Kidney glomerular epithelial cell (primary cell): ENCODE measurements at regions not wholly inside any gene's neighbourhood (a gene's known extent, or its start where the extent isn't known, plus 50 kb on each side); places are given as distances from the start of the nearest gene placed in this dataset.
"Not testable (repeated sequence)": the region's sequence is repeated elsewhere in the genome, so short reads cannot be mapped to it uniquely, and the experiment has no call there.

Source experiments
- DNase-seq: peaks from one replicate; lab custom pipeline; 2025; lab: John Stamatoyannopoulos, UW

DNA sequence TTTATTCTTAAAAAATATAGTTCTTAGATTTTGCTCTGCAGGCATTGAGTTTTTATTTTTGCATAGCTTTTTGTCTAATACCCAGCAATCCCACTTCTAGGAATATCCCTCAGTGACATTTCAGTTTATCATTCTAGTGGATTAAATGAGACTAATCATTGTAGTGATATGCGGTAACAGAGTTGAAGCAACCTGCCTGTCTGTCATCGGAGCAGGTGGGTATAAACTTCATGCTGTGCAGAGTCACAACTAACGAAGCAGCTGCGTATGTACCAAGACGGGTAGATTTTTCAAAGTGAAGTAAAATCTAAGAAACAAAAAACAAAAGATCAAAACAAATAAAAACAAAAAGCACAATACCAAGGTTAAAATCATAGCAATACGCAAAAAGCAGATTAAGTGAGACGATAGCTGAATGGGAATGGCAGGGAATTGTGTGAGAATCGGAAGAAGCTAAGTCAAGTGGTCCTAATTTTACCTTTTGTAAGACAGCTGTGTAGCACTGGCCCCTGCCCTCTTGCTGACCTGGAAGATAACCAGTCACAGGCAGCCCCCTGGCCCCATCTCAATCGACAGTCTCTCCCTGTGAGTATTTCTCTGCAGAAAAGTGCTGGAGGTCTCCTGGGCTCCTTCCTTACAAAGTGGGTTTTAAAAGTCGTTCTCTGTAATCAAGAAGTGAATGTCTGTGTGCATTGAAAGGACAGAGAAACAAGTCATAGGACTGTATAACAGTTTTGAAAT, 169.2 kb downstream of the OR2B2 start:
- DNase-seq = no peak

DNA sequence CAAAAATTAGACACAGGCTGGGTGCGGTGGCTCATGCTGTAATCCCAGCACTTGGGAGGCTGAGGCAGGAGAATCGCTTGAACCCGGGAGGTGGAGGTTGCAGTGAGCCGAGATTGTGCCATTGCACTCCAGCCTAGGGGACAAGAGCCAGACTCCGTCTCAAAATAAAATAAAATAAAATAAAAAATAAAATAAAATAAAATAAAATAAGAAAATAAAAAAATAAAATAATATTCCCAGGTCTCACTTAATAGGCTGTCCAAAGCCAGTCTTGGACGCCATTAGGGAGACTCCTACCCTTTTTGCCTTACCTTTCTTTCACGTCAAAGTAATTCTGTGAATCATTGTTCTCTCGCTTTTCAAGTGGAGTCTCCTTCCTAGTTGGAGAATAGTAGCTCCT, 172.3 kb downstream of the OR2B2 start:
- DNase-seq = not testable (repeated sequence)

DNA sequence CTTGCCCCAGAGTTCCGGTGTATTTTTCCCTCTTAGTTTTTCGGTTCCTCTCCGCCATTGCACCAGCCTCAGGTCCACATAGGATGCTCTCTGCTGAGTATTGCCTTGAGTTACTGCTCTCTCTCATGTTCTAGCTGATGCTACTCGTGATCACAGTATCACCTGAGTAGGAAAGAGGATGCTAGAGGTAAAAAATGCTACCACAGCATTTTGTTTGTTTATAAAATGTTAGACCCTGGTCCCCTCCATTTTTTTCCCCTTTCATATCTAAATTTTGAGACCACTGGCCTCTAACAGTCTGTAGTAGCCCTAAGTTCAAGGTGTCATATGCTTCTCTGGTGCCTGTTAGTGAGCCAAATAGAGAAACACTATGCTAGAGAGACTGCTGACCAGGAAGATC, 175.5 kb downstream of the OR2B2 start:
- no peak for DNase-seq

DNA sequence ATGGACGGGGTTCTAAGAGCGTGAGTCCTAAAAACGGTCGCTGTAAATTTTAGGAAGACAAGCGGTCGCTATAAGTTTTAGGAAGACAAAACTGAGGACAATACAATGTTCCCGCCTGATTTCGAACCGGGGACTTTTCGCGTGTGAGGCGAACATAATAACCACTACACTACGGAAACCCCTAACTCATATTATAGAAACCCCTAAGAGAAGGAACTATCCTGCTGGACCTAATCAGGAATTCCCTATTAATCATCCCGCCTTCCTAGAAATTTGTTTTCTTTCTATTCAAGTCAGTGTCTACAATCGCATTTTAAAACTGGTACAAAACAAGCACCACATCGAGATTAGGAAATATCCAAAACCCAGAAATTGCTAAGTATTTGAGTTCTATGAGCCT, 183.8 kb downstream of the OR2B2 start:
- DNase-seq = no peak

DNA sequence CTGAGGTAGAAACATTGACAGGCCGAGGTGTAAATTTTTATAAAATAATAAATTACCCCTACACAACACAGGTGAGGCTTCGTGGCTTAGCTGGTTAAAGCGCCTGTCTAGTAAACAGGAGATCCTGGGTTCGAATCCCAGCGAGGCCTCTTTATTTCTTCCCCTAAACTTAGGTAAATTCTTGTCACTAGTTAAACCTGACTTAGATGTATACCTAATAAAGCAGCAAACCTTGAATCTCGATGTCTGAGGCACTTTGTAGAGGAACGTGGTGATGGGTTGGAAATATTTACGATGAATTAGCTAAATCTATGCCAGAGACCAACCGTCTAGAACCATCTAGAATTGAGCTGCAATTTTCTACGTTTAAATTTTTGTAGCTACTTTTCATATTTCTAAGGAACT, 185.6 kb downstream of the OR2B2 start:
- DNase-seq = peak; percentile 41

DNA sequence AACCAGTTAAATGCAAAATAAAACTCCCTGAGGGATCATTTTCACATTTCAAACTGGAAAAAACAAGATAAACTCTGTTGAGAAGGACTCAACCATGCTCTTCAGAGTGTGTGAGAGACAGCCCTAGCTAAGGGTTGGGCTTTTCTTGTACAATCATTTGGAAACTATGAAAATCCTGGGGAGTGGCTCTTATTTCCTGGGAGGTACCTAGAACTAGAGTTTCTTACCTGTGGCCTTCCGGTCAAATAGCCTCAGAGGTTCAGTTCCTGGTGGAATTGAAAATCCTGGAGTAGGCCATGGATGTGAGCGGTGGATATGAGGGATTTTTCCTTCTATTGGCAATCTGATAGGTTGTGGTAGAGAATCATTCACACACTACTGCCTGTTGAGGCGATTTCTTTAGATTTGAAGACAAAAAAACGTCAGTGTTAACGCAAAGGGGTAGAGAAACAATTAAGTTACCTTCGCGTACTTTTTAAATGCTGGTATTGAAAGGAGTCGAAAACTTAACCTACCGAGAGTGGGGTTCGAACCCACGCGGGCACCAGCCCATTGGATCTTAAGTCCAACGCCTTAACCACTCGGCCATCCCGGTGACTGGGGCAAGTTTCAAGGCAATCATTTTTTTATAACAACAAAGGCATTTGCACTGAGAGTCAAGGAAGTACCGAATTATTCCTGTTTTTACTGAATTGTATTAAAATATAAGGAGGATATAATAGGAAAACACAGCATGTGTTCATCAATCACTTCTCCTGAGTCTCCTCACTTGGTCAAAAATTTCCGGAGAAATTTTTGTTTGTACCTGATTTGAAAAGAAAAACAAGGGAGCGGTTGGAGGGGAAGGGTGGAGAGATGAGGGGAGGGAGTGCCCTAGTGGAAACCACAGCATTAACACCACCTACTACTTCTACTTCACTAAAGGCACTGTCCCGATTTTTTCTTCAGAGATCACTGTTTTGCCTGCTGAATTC, 191.3 kb downstream of the OR2B2 start:
- peak; percentile 16 for DNase-seq

DNA sequence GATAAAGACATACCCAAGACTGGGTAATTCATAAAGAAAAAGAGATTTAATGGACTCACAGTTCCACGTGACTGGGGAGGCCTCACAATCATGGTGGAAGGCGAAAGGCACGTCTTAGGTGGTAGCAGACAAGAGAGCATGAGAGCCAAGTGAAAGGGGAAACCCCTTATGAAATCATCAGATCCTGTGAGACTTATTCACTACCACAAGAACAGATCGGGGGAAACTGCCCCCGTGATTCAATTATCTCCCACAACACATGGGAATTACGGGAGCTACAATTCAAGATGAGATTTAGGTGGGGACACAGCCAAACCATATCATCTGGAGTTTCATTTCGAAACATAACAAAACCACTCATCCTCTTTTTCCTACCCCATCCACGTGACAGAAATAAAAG, 193.2 kb downstream of the OR2B2 start:
- peak; percentile 13 for DNase-seq

DNA sequence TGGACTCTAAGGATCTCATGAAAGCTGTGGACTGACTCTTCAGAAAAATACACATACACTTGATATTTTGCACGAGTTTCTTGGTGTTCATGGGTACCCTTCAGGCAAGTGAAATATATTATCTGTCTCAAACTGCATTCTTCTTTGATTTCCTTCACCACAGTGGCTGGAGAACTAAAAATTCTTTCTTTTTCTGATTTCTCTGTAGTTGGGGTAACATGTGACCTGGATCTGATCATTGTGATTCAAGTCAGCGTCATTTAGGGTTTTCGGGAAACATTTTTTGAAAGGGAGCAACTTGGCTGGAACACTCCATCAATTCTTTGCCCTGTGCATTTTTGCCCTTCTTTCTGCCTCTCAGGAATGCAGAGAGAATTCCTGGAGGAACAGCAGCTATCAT, 205.8 kb downstream of the OR2B2 start:
- DNase-seq = no peak

DNA sequence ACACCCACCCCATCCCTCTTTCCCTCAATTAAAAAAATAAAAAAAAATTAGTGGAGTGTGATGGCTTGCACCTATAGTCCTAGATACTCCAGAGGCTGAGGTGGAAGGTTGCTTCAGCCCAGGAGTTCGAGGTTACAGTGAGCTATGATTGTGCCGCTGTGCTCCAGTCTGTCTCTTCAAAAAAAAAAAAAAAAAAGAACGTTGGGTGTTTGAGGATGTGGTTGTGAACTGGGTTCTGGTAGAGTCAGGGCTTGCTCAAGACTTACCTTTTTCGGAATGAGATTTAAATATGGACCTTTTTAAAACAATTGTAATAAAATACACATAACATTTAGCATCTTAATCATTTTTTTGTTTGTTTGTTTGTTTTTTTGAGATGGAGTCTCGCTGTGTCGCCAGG, 211.9 kb downstream of the OR2B2 start:
- DNase-seq = no peak

DNA sequence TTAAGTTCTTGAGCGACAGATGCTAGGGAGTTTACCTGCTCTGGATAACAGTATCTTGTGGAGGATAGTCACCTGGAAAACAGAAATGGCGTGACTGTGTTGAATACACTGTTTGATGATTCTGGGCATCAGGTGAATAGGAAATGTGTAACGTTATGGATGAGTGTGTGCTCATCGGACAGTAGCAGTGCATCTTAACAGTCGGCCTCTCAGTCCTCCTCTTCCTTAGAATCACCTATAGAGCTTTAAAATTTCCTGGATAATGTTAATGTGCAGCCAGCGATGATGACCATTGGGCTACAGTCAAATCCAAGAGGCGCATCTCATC, 217.7 kb downstream of the OR2B2 start:
- DNase-seq = no peak

DNA sequence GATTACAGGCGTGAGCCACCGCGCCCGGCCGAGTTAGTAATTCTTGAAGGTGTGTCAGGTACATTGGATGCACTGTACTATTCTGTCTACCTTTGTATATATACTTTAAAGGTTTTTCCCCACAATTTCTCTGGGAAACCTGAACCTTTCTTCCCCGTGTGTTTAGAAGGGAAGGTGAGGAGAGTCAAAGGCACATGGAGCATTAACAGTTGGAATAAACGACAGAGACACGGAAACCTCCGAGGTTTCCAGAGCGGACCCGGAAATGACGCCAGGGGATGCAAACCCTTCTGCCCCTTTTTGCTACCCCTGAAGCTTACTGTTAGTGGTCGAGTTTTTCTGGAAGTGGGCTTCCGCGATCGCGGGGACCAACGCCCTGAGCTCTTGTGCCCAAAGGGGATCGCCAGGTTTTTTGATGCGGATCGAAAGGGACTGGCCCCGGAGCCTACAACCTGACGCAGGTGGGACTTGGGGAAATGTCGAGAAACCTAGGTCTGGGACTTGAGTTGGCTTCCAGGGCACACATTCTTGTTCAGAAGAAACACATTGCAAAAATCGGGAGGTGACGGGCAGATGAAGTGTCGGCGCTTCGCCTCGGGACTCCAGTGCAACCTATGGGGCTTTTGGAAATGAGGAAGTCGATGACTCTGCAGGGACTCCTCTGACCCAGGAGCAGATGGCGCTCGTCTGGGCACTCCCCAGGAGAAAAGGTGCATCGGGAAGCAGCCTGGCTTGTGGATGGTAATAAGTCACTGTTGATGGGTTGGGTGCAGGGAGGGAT, 218.2 kb downstream of the OR2B2 start:
- peak; percentile 52 for DNase-seq

DNA sequence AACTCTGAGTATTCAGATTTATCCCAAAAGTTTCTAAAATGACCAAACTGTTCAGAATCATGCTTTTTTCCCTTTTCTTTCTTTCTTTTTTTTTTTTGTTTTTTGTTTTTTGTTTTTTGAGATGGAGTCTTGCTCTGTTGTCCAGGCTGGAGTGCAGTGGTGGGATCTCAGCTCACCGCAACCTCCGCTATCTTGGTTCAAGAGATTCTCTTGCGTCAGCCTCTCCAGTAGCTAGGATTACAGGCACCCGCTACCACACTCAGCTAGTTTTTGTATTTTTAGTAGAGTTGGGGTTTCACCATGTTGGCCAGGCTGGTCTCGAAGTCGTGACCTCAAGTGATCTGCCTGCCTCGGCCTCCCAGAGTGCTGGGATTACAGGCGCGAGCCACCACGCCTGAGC, 219.2 kb upstream of the ZNF184 start:
- not testable (repeated sequence) for DNase-seq

DNA sequence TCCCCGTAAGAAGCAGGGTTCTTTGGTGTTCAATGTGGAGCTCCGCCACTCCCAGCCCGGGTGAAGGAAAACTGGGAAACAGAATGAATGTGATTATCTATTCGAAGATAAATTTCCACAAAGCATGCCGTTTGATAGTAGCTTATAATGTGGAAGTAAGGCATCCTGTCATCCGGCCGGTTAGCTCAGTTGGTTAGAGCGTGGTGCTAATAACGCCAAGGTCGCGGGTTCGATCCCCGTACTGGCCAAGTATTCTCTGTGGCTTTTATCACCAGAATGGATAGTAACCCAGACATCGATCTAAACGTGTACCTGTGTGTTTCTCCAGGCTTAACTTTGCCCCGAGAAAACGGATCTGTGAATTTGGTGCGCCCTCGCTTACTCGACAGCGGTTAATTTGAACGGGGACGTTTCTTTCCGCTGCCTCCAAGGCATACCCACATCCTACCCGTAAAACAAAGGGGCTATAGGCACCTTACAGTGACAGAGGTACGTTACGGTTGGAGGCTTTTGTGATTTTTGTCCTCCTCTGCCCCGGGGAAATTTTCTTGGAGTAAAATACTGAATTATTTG, 215.2 kb upstream of the ZNF184 start:
- peak; percentile 84 for DNase-seq

DNA sequence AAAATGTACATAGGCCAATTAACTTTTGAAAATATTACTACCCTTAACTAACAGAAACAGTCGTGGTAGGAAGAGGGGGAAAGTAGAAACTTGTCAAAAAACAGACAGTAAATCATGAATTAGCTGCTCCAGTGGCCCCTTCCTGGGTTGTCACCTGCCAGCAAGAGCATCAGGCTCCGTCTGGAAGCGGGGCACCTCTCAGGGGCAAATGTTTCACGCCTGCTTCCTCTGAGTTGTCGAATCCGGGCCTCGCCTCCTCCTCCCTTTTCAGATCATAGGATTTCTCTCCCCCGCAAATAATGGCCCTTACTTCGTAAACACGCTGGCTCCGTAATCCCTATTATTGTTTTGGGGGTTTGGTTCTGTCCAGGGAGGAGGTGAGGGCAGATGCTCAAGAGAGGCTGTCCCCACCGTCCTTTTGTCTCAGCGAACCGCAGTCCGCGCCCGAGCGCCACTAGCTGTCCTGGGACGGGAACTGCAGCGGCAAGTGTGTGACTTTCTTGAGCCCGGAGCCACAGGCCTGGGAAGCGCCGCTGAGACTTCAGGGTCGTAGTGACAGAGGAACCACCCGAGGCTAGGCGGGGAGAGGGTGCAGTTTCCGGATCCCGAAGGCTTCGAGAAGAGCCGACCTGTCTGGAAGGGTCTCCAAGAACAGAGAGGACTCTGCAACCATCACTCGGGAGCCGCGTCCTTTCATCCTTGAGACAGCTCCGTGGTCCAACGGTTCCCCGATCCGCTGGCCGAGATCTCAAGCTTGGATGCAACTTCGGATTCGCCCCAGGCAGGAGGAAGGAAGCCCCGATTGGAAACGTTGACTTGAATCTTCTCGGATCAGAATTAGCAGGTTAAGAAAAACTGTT, 214.5 kb upstream of the ZNF184 start:
- peak; percentile 61 for DNase-seq

DNA sequence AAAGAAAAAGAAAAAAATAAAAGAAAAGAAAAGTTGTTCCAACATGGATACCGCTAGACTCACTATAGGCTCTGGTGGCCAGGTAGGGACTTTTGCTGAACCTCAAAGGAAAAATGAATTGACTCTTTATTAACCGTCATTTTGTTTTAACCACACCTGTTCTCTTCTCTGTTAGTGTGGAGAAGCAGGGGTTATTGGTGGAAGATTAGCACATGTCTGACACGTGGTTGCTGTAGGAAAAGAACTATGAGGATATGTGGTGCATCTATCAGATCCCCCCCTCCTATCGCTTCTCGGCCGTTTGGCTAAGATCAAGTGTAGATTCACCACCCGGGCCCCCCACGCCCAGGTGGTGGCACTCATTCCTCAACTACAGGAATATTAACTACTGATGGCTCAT, 212.4 kb upstream of the ZNF184 start:
- no peak for DNase-seq

DNA sequence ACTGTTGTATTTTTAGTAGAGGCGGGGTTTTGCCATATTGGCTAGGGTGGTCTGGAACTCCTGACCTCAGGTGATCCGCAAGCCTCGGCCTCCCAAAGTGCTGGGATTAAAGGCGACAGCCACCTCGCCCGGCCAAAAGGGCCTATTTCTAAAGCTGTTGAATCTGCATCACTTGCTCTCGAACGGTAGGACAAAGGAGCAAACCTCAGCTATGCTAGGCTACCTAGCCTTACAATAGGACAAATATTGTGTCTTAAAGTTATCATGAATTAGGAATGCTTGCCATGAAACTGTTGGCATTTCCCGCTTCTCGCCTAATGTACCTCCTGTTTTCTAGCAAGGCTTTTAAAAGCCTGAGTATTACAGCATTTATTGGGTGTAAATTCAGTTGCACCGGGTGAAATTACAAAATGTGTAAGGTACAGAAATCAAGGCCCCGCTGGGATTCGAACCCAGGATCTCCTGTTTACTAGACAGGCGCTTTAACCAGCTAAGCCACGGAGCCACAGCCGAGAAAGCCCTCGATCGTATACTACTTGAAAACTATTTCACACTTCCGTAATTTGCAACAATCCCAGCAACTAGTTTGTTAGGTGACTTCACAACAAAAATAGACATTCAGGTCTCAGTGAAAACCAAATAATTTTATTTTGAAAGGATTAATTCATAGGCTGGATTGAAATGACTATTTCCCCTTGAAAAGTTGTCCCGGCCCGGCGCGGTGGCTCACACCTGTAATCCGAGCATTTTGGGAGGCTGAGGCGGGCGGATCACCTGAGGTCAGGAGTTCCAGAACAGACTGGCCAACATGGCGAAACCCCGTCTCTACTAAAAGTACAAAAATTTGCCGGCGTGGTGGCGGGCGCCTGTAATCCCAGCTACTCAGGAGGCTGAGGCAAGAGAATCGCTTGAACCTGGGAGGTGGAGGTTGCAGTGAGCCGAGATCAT, 211.6 kb upstream of the ZNF184 start:
- peak; percentile 80 for DNase-seq

DNA sequence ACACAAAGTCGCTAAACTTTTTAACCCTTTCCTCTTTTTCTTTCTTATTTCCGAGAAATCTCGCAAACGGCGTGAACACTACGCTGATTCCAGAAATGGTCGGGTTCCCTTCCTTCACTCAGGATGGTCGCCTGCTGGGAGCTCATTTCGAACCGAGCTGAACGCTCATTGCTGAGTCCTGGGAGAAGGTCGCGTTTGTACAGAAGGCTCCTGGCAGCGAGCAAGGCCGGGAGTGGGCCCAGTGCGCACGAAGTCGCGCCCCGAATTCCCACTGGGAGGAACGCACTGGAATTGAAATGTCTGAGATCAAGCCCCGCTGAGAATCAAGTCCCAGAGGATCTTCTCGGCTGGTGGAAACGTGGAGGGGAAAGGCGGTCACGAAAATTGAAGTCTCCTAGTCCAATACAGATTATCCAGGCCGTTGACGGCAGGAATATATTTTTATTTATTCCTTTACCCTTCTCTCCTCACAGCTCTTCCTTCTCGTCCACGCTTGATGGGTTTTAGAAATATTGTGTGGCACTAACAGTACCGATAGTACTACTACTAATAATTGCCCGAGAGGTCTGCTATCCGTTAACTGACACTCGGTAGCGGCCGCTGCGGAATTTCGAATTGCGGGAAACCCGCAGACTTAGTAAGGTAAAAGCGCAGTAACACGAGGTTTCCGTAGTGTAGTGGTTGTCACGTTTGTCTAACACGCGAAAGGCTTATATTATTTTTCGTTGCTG, 207.2 kb upstream of the ZNF184 start:
- no peak for DNase-seq

DNA sequence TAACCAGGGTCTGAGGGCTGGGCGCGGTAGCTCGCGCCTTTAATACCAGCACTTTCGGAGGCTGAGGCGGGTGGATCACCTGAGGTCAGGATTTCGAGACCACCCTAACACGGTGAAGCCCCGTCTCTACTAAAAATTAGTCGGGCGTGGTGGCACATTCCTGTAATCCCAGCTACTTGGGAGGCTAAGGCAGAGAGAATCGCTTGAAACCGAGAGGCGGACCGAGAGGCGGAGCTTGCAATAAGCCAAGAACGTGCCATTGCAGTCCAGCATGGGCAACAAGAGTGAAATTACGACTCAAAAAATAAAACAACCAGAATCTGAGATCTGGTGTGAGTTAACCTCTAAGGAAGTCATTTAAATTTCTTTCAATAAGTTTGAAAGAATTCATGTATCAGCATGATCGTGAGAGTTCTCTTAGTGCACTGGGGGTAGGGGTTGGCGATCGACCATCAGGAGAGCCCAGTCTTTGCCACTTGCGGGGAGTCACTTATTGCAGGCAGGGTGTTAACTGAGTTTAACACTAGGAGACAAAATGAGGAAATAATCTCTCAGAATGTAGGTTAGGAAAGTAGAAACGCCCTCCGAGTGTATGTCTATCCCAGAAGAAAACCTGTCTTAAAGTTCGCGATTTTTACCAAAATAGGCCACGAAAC, 206.5 kb upstream of the ZNF184 start:
- no peak for DNase-seq

DNA sequence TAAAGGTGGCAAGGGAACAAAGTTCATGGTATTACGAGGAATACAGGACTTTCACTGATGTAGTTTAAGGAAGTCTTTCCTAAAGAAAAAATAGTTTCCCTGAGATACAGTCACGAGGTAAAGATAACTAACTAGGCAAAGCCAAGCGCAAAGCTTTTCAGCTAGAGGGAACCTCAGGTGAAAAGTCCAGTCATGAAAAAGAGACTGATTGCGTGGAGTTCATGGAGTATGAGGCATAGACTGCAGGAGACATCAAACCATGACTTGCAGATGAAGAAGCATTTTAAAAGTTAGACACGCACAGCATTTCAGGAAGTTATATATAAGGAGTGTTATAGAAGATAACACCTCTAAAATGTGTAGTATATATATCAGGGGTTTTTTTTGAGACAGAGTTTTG, 205.6 kb upstream of the ZNF184 start:
- DNase-seq = no peak
